ENCODE measurements at regions not wholly inside any gene's neighbourhood (a gene's known extent, or its start where the extent isn't known, plus 50 kb on each side); places are given as distances from the start of the nearest gene placed in this dataset.

- H3K36me3 ChIP-seq (ENCODE audit: control insufficient read depth in 2 of 2, insufficient read depth in 2 of 2, low read length in 2 of 2), result no peaks in the 10 kb centered on the region
- H3K27me3 ChIP-seq (ENCODE audit: control insufficient read depth in 2 of 2, insufficient read depth in 2 of 2, low read length in 2 of 2), result no peaks in the 10 kb centered on the region
- no peak overlapping the region for H3K9ac ChIP-seq (ENCODE audit: low read depth in 1 of 2, low read length in 2 of 2)
- no peaks in the 10 kb centered on the region for H3K4me1 ChIP-seq (ENCODE audit: control insufficient read depth in 2 of 2, insufficient read depth in 2 of 2, low read length in 2 of 2)
- no peak overlapping the region for H3K27ac ChIP-seq (ENCODE audit: low read depth in 2 of 2, low read length in 2 of 2)
- no peak overlapping the region for H3K4me3 ChIP-seq (ENCODE audit: low read length in 2 of 2)
- H3K9me3 ChIP-seq (ENCODE audit: control insufficient read depth in 2 of 2, low read length in 2 of 2), result no peaks in the 10 kb centered on the region
These were observed 287.9 kb upstream of the MTNR1B start for GRCh38 chr11:92681586-92681985.

- Histone ChIP-seq H3K36me3 (ENCODE audit: control insufficient read depth in 2 of 2, insufficient read depth in 2 of 2, low read length in 2 of 2) (no peaks in the 10 kb centered on the region), H3K4me1 (ENCODE audit: control insufficient read depth in 2 of 2, insufficient read depth in 2 of 2, low read length in 2 of 2) (no peaks in the 10 kb centered on the region), H3K27me3 (ENCODE audit: control insufficient read depth in 2 of 2, insufficient read depth in 2 of 2, low read length in 2 of 2) (no peaks in the 10 kb centered on the region), H3K9me3 (ENCODE audit: control insufficient read depth in 2 of 2, low read length in 2 of 2) (no peaks in the 10 kb centered on the region), H3K27ac (ENCODE audit: low read depth in 2 of 2, low read length in 2 of 2) (no peak overlapping the region), H3K9ac (ENCODE audit: low read depth in 1 of 2, low read length in 2 of 2) (no peak overlapping the region), H3K4me3 (ENCODE audit: low read length in 2 of 2) (no peak overlapping the region)
These were observed 287.3 kb upstream of the MTNR1B start for GRCh38 chr11:92682136-92682535.

- H3K27me3 ChIP-seq (ENCODE audit: control insufficient read depth in 2 of 2, insufficient read depth in 2 of 2, low read length in 2 of 2), result no peaks in the 10 kb centered on the region
- no peak overlapping the region for H3K9ac ChIP-seq (ENCODE audit: low read depth in 1 of 2, low read length in 2 of 2)
- no peaks in the 10 kb centered on the region for H3K36me3 ChIP-seq (ENCODE audit: control insufficient read depth in 2 of 2, insufficient read depth in 2 of 2, low read length in 2 of 2)
- H3K4me1 ChIP-seq (ENCODE audit: control insufficient read depth in 2 of 2, insufficient read depth in 2 of 2, low read length in 2 of 2), result no peaks in the 10 kb centered on the region
- H3K27ac ChIP-seq (ENCODE audit: low read depth in 2 of 2, low read length in 2 of 2), result no peak overlapping the region
- H3K4me3 ChIP-seq (ENCODE audit: low read length in 2 of 2), result no peak overlapping the region
- no peaks in the 10 kb centered on the region for H3K9me3 ChIP-seq (ENCODE audit: control insufficient read depth in 2 of 2, low read length in 2 of 2)
These were observed 286.5 kb upstream of the MTNR1B start for GRCh38 chr11:92682952-92683351.

GRCh38 chr11:92685049-92685448 lies 284.4 kb upstream of the MTNR1B start:
- H3K4me1 ChIP-seq (ENCODE audit: control insufficient read depth in 2 of 2, insufficient read depth in 2 of 2, low read length in 2 of 2), result no peaks in the 10 kb centered on the region
- H3K27ac ChIP-seq (ENCODE audit: low read depth in 2 of 2, low read length in 2 of 2), result no peak overlapping the region

DNA sequence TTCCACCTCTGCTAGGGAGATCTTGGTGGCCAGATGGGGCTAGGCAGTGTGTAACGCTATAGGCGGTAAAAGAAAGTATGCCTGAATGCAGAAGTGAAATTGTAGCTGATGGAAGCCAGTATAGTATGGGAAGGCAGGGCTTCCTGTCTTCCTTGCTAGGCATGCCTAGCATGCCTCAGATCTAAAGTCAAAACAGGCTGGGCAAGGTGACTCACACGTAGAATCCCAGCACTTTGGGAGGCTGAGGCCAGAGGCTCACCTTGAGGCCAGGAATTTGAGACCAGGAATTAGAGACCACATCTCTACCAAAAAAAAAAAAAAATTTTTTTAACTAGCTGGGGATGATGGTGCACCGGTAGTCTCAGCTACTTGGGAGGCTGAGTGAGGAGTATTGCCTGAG lies 281.7 kb upstream of the MTNR1B start:
- Histone ChIP-seq H3K27ac (ENCODE audit: low read depth in 2 of 2, low read length in 2 of 2) (no peak overlapping the region), H3K9ac (ENCODE audit: low read depth in 1 of 2, low read length in 2 of 2) (no peak overlapping the region), H3K4me1 (ENCODE audit: control insufficient read depth in 2 of 2, insufficient read depth in 2 of 2, low read length in 2 of 2) (no peaks in the 10 kb centered on the region), H3K4me3 (ENCODE audit: low read length in 2 of 2) (no peak overlapping the region), H3K27me3 (ENCODE audit: control insufficient read depth in 2 of 2, insufficient read depth in 2 of 2, low read length in 2 of 2) (no peaks in the 10 kb centered on the region), H3K9me3 (ENCODE audit: control insufficient read depth in 2 of 2, low read length in 2 of 2) (no peaks in the 10 kb centered on the region), H3K36me3 (ENCODE audit: control insufficient read depth in 2 of 2, insufficient read depth in 2 of 2, low read length in 2 of 2) (no peaks in the 10 kb centered on the region)

More at GRCh38 chr11:92685049-92685448, 284.4 kb upstream of the MTNR1B start:
- no peak overlapping the region for H3K4me3 ChIP-seq (ENCODE audit: low read length in 2 of 2)
- H3K9ac ChIP-seq (ENCODE audit: low read depth in 1 of 2, low read length in 2 of 2), result no peak overlapping the region
- no peaks in the 10 kb centered on the region for H3K9me3 ChIP-seq (ENCODE audit: control insufficient read depth in 2 of 2, low read length in 2 of 2)
- H3K27me3 ChIP-seq (ENCODE audit: control insufficient read depth in 2 of 2, insufficient read depth in 2 of 2, low read length in 2 of 2), result no peaks in the 10 kb centered on the region
- H3K36me3 ChIP-seq (ENCODE audit: control insufficient read depth in 2 of 2, insufficient read depth in 2 of 2, low read length in 2 of 2), result no peaks in the 10 kb centered on the region

GRCh38 chr11:92688416-92688815 lies 281.0 kb upstream of the MTNR1B start:
- H3K27me3 ChIP-seq (ENCODE audit: control insufficient read depth in 2 of 2, insufficient read depth in 2 of 2, low read length in 2 of 2), result no peaks in the 10 kb centered on the region
- H3K36me3 ChIP-seq (ENCODE audit: control insufficient read depth in 2 of 2, insufficient read depth in 2 of 2, low read length in 2 of 2), result no peaks in the 10 kb centered on the region
- H3K9me3 ChIP-seq (ENCODE audit: control insufficient read depth in 2 of 2, low read length in 2 of 2), result no peaks in the 10 kb centered on the region
- H3K4me3 ChIP-seq (ENCODE audit: low read length in 2 of 2), result no peak overlapping the region
- no peak overlapping the region for H3K27ac ChIP-seq (ENCODE audit: low read depth in 2 of 2, low read length in 2 of 2)
- no peak overlapping the region for H3K9ac ChIP-seq (ENCODE audit: low read depth in 1 of 2, low read length in 2 of 2)
- no peaks in the 10 kb centered on the region for H3K4me1 ChIP-seq (ENCODE audit: control insufficient read depth in 2 of 2, insufficient read depth in 2 of 2, low read length in 2 of 2)

- H3K4me3 ChIP-seq (ENCODE audit: low read length in 2 of 2), result no peak overlapping the region
- no peaks in the 10 kb centered on the region for H3K9me3 ChIP-seq (ENCODE audit: control insufficient read depth in 2 of 2, low read length in 2 of 2)
- no peak overlapping the region for H3K27ac ChIP-seq (ENCODE audit: low read depth in 2 of 2, low read length in 2 of 2)
- no peaks in the 10 kb centered on the region for H3K27me3 ChIP-seq (ENCODE audit: control insufficient read depth in 2 of 2, insufficient read depth in 2 of 2, low read length in 2 of 2)
- H3K36me3 ChIP-seq (ENCODE audit: control insufficient read depth in 2 of 2, insufficient read depth in 2 of 2, low read length in 2 of 2), result no peaks in the 10 kb centered on the region
- no peak overlapping the region for H3K9ac ChIP-seq (ENCODE audit: low read depth in 1 of 2, low read length in 2 of 2)
- H3K4me1 ChIP-seq (ENCODE audit: control insufficient read depth in 2 of 2, insufficient read depth in 2 of 2, low read length in 2 of 2), result no peaks in the 10 kb centered on the region
These were observed 276.5 kb upstream of the MTNR1B start for GRCh38 chr11:92692826-92693546.

DNA sequence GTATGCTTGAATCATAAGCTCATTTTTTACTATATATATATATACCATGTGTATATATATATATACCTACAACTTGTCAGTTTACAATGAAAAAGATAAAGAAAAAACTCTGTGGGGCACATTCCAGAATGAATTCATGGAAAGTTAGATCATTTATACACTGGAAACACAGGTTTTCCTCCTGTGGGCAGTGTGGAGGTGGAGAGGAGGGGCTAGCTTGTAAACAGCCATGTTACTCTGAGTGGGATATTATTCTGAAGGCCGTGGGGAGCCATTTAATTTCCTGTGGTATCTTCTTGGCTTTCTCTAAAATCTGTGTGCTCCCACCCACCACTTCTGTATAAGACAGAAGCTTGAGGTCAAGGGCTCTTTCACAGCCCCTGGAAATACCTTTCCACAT lies 273.4 kb upstream of the MTNR1B start:
- no peaks in the 10 kb centered on the region for H3K9me3 ChIP-seq (ENCODE audit: control insufficient read depth in 2 of 2, low read length in 2 of 2)
- H3K27ac ChIP-seq (ENCODE audit: low read depth in 2 of 2, low read length in 2 of 2), result no peak overlapping the region
- no peaks in the 10 kb centered on the region for H3K36me3 ChIP-seq (ENCODE audit: control insufficient read depth in 2 of 2, insufficient read depth in 2 of 2, low read length in 2 of 2)
- no peak overlapping the region for H3K9ac ChIP-seq (ENCODE audit: low read depth in 1 of 2, low read length in 2 of 2)
- H3K4me3 ChIP-seq (ENCODE audit: low read length in 2 of 2), result no peak overlapping the region
- no peaks in the 10 kb centered on the region for H3K4me1 ChIP-seq (ENCODE audit: control insufficient read depth in 2 of 2, insufficient read depth in 2 of 2, low read length in 2 of 2)
- H3K27me3 ChIP-seq (ENCODE audit: control insufficient read depth in 2 of 2, insufficient read depth in 2 of 2, low read length in 2 of 2), result no peaks in the 10 kb centered on the region

DNA sequence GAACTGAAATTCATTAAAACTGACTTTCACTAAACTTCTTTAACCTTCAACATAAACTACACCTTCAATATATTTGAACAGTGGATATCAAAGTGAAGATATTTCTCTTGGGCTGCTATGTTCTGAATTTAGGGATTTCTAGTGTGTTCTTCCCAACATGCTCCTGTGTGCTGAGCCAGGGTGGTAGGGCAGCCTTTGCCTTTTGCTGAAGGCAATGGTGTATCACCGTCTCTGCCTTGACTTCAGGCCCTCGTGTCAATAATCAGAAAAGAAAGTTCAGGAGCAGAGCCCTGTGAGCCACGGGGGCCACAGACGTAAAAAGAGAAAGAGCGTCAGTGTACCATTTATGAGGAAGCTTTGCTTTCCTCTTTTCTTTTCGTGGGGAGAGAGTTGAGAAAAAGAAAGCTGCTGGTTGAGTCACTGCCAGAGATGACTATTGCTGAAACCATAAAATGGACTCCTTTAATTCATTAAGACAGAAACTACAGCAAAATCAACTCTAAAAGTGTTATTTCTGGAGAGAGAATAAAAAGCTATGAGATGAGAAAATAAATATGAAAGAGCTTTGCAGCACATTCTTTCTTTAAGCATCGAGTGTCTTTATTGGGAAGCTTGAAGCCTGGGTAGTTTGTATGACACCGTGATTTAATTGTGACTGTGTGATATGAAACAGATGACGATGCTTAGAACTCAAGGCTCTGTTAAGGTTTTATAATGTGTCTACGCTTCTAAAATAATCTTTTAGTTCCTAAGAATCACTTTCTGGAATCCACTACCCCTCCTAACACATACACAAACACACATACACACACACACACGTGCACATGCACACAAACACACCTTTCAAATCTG lies 271.8 kb upstream of the MTNR1B start:
- H3K27ac ChIP-seq (ENCODE audit: low read depth in 2 of 2, low read length in 2 of 2), result no peak overlapping the region
- H3K9ac ChIP-seq (ENCODE audit: low read depth in 1 of 2, low read length in 2 of 2), result no peak overlapping the region
- peak overlapping the region in 1 of 2 donors; percentile 9 for H3K4me3 ChIP-seq (ENCODE audit: low read length in 2 of 2)
- no peaks in the 10 kb centered on the region for H3K27me3 ChIP-seq (ENCODE audit: control insufficient read depth in 2 of 2, insufficient read depth in 2 of 2, low read length in 2 of 2)
- no peaks in the 10 kb centered on the region for H3K36me3 ChIP-seq (ENCODE audit: control insufficient read depth in 2 of 2, insufficient read depth in 2 of 2, low read length in 2 of 2)
- no peaks in the 10 kb centered on the region for H3K9me3 ChIP-seq (ENCODE audit: control insufficient read depth in 2 of 2, low read length in 2 of 2)
- no peaks in the 10 kb centered on the region for H3K4me1 ChIP-seq (ENCODE audit: control insufficient read depth in 2 of 2, insufficient read depth in 2 of 2, low read length in 2 of 2)

DNA sequence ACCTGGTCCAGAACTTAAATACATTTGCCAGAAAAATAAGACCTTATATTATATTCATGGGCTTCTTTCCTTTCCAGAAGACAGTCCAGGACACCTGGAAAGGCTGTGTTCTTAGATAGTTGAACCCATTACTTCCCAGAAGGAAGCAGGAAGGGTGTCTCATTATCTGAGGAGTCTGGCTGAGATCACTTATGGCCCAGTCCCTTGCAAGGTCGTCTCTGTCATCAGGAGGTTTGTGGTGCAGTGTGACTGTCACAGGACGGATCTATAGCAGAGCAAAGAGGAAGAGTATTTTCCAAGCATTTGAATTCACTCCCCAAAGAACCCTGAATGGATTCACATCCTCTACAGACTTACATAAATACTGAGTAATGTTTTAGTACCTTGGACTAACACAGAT lies 270.7 kb upstream of the MTNR1B start:
- no peaks in the 10 kb centered on the region for H3K27me3 ChIP-seq (ENCODE audit: control insufficient read depth in 2 of 2, insufficient read depth in 2 of 2, low read length in 2 of 2)
- H3K4me1 ChIP-seq (ENCODE audit: control insufficient read depth in 2 of 2, insufficient read depth in 2 of 2, low read length in 2 of 2), result no peaks in the 10 kb centered on the region
- no peak overlapping the region for H3K9ac ChIP-seq (ENCODE audit: low read depth in 1 of 2, low read length in 2 of 2)
- no peaks in the 10 kb centered on the region for H3K9me3 ChIP-seq (ENCODE audit: control insufficient read depth in 2 of 2, low read length in 2 of 2)
- no peak overlapping the region for H3K4me3 ChIP-seq (ENCODE audit: low read length in 2 of 2)
- no peaks in the 10 kb centered on the region for H3K36me3 ChIP-seq (ENCODE audit: control insufficient read depth in 2 of 2, insufficient read depth in 2 of 2, low read length in 2 of 2)
- no peak overlapping the region for H3K27ac ChIP-seq (ENCODE audit: low read depth in 2 of 2, low read length in 2 of 2)
